ENCODE measurements at regions not wholly inside any gene's neighbourhood (a gene's known extent, or its start where the extent isn't known, plus 50 kb on each side); places are given as distances from the start of the nearest gene placed in this dataset.

DNA sequence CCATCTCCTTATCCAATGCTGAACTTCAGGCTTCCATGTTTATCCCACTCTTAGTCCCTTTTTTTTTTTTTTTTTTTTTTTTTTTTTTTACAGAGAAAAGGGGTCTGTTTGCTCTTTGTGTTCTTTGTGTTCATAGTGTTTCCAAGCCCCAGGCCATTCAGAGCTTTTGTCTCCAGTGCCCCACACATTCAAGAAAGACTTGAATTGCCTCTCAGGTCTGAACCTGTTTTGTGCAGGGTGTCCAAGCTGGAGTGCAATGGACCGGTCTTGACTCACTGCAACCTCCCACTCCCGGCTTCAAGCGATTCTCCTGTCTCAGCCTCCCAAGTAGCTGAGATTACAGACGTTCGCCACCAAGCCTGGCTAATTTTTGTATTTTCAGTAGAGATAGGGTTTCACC lies 191.2 kb downstream of the PALM2AKAP2 start:
- H3K4me3 ChIP-seq (ENCODE audit: low read depth, low read length), result no peak overlapping the region
- TF ChIP-seq, protein P1, sequence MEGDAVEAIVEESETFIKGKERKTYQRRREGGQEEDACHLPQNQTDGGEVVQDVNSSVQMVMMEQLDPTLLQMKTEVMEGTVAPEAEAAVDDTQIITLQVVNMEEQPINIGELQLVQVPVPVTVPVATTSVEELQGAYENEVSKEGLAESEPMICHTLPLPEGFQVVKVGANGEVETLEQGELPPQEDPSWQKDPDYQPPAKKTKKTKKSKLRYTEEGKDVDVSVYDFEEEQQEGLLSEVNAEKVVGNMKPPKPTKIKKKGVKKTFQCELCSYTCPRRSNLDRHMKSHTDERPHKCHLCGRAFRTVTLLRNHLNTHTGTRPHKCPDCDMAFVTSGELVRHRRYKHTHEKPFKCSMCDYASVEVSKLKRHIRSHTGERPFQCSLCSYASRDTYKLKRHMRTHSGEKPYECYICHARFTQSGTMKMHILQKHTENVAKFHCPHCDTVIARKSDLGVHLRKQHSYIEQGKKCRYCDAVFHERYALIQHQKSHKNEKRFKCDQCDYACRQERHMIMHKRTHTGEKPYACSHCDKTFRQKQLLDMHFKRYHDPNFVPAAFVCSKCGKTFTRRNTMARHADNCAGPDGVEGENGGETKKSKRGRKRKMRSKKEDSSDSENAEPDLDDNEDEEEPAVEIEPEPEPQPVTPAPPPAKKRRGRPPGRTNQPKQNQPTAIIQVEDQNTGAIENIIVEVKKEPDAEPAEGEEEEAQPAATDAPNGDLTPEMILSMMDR (IDR thresholded peaks at IDR 0.05; ENCODE audit: control insufficient read depth, extremely low read depth, insufficient read depth), result no peak
- no peak for DNase-seq (ENCODE audit: low read depth)

DNA sequence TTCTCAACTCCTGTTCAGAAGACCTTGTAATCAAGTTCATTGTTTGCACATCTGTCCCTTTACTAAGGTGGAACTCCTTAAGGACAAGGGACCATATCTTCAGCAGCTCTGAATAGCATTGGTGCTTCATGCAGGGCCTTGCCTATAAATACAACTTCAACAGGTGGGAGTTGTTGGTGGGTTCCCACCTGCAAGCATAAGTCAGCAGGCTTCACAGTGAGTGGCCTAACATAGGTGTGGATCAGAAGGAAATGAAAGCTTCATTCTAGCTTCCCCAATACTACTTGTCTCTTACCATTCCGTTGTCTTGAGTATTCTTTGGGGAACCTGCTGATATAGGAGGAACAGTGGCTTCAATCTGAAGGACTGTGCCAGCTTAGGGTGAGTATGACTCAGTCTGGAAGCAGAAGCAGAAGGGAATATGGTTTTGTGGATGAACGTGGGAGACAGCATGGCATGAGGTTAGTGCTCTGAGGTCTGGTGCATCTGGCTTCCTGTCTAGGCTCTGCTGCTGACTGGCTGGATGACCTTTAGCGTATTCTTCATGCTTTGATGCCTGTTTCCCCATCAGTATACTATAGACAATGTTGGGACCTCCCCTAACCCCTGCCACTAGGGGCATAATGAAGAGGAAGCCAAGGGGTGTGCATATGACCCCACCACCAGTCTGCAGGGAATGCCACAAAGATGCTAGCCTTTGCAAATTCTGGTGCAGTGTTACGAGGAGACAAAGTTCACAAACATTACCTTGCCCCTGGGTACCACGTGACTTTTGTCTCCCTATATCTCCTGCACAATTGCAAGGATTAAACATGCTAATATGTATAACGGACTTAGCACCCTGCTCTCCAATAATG lies 192.3 kb downstream of the PALM2AKAP2 start:
- TF ChIP-seq, protein P1 (IDR thresholded peaks at IDR 0.05; ENCODE audit: control insufficient read depth, extremely low read depth, insufficient read depth), result no peak
- no peak for DNase-seq (ENCODE audit: low read depth)
- no peak overlapping the region for H3K4me3 ChIP-seq (ENCODE audit: low read depth, low read length)

DNA sequence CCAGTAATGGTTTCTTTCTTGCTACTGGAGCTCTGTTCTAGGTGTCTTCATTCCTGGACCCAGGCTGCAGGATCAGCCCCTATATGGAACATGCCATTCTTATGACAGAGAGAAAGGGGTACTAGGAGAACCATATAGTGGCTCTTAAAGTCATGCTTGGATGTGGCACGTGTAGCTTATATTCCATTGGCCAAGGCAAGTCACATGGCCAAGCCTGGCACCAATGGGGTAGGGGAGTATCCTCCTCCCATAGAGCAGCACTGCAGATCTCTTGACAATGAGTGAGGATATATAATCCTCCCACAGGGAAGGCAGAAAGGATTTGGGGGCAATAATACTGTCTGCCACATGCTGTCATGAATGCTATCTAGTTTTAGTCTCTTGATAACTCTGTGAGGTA lies 193.3 kb downstream of the PALM2AKAP2 start:
- no peak overlapping the region for H3K4me3 ChIP-seq (ENCODE audit: low read depth, low read length)
- no peak for DNase-seq (ENCODE audit: low read depth)
- TF ChIP-seq, protein P1 (IDR thresholded peaks at IDR 0.05; ENCODE audit: control insufficient read depth, extremely low read depth, insufficient read depth), result no peak

DNA sequence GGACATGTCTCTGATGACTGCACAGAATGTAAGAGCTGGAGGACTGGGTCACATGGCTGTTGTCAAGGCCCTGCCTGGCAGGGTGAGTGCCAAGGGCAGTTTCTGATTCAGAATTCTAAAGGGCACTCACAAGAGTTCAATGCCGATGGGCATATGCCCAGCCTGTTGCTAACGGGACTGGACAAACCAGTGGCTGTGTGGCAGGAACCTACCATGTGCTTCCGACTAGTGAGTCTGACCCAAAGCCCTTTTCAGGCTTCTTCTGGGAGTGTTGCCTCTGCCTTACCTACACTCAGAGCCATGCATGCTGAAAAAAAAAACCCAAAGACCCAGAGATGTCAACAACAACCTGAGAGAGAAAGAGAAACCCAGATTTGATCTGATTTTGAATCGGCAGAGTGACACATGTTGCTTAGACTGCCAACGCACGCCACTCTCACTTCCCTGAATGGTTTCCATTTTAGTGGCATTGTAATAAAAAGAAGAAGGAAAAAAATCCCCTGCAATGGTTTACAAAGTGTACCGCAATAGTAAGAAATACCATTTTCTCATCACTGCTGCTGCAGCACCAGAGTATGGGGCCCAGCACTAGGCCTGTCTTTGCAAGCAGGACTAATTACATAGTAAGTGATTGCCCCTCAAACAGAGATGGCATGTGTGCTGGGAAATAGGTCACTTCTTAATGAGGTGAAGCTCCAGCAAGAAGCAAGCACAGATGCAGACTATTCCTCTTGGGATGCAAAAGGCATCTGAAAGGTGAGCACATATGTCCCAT lies 194.3 kb downstream of the PALM2AKAP2 start:
- TF ChIP-seq, protein P1 (IDR thresholded peaks at IDR 0.05; ENCODE audit: control insufficient read depth, extremely low read depth, insufficient read depth), result no peak
- DNase-seq (ENCODE audit: low read depth), result no peak
- no peak overlapping the region for H3K4me3 ChIP-seq (ENCODE audit: low read depth, low read length)

DNA sequence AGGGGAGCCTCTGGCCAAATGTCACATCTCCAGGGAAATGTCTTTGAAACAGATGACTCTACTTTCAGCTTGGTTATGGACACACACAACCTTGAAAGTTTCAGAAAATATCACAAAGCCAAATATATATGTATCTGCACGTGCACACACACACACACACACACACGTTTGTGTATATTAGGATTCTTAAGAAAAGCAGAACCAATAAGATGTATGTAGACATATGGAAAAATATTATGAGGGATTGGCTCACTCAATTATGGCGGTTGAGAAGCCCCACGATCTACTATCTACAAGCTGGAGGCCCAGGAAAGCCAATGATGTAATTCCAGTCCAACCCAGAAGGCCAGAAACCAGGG lies 194.9 kb downstream of the PALM2AKAP2 start:
- DNase-seq (ENCODE audit: low read depth), result no peak
- H3K4me3 ChIP-seq (ENCODE audit: low read depth, low read length), result no peak overlapping the region
- TF ChIP-seq, protein P1 (IDR thresholded peaks at IDR 0.05; ENCODE audit: control insufficient read depth, extremely low read depth, insufficient read depth), result no peak

DNA sequence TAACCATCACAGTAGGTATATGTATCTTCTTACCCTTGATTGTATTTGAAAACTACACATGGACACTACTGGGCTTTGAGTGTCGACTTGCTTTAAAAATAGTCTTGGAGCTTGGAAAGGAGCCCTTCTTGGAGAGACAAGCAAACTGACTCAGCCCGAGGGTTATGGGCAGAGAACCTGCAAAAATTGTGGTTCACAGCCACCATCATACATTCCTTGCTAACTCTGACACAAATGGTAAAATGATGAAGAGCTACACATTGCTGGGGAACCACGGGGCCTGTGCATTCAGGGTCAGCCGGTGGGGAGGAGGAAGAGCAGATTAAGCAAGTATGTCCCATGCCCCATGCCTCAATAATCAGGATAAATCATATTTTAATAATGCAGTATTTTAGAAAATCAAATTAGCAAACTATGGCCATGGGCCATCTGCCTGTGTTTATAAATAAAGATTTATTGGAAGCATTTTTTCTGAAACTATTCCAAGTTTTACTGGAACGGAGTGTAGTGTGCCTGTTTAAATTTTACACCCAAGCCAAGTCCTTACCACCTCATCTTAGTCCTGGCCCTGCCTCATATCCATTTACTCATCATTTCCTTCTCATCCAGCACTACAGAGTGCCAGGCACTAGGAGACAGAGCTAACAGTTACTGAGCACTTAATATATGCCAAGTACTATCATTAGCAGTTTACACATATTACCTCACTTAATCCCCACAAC lies 195.7 kb downstream of the PALM2AKAP2 start:
- no peak for DNase-seq (ENCODE audit: low read depth)
- TF ChIP-seq, protein P1 (IDR thresholded peaks at IDR 0.05; ENCODE audit: control insufficient read depth, extremely low read depth, insufficient read depth), result no peak
- H3K4me3 ChIP-seq (ENCODE audit: low read depth, low read length), result no peak overlapping the region

Data from LNCaP clone FGC (cell line).